HG03457 (cell line): ENCODE measurements at regions not wholly inside any gene's neighbourhood (a gene's known extent, or its start where the extent isn't known, plus 50 kb on each side); places are given as distances from the start of the nearest gene placed in this dataset.

Experiments used
- ATAC-seq: cut with Tn5 transposase; IDR thresholded peaks from one replicate; pipeline ENCODE4 v1.9.1; 2021; ENCODE audit warnings: moderate number of reproducible peaks; ENCODE audit not compliant: unreplicated experiment

DNA sequence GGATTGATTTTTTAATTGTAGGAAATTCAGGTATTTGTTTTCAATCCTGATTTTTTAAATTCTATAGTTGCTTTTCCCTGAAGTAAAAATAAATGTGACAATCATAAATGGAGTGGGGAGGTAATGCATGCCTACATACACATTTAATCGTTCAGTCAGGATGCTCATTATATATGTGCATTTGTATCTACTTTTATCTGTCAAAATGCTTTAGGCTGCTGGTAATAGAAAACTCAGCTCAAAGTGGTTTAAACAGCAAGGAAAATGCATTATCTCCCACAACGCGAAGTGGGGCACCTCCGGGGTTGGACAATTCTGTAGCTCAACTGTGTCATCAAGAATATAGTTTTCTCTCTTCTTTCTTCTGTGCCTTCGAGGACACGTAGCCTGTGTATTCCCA lies 116.4 kb upstream of the SASH1 start:
- no peak for ATAC-seq

GRCh38 chr6:148231572-148231971 lies 111.1 kb upstream of the SASH1 start:
- no peak for ATAC-seq

- ATAC-seq: no peak
Observed at GRCh38 chr6:148235446-148235845, 107.2 kb upstream of the SASH1 start.

DNA sequence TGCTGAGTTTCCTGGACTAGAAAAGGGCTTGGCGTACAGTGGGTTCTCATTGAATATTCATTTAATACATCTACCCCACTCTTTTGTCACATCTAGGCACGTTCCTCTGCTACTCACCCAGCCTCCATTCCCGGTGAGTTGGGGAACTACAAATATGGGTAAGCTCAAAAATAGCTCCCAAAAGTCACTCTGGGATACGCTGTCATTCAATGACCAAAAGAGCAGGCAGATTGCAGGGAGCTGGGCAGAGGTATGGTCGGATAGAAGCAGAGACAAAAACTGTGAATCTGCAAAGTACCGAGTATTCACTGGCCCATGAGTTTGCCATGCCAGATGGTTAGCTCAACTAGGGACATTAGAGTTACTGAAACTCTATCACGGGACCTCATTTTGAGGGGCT lies 103.9 kb upstream of the SASH1 start:
- ATAC-seq: no peak

GRCh38 chr6:148239215-148239614 lies 103.4 kb upstream of the SASH1 start:
- no peak for ATAC-seq

GRCh38 chr6:148239801-148240460 lies 102.7 kb upstream of the SASH1 start:
- ATAC-seq: no peak

GRCh38 chr6:148240461-148240840 lies 102.2 kb upstream of the SASH1 start:
- no peak for ATAC-seq

DNA sequence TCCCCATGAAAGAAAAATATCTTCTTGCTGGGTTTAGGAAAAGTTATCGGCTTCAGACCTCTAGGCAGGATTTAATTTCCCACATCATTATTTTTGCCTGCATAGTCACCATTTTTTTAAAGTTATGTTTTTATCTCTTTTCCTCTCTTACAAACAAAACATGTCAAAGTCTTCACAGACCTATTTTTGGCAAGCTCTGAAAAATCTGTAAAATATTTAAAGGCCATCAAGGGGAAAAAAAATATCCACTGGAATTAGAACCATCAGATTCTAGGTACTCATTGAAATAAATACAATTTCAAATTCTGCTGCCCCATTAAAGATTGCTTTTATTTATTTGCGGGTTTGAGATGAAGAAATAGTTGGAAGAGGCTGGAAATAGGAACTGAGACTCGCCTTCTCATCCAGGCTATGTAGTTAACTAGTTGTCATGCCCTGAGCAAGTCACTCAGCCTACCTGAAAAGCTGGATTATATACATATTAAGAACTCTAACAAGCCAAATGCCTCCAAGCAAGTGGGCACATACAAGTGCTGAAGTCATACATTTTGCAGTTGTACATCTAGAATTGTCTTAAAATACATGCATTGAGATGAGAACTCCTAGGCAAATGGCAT lies 101.7 kb upstream of the SASH1 start:
- no peak for ATAC-seq

GRCh38 chr6:148242180-148242579 lies 100.5 kb upstream of the SASH1 start:
- no peak for ATAC-seq

DNA sequence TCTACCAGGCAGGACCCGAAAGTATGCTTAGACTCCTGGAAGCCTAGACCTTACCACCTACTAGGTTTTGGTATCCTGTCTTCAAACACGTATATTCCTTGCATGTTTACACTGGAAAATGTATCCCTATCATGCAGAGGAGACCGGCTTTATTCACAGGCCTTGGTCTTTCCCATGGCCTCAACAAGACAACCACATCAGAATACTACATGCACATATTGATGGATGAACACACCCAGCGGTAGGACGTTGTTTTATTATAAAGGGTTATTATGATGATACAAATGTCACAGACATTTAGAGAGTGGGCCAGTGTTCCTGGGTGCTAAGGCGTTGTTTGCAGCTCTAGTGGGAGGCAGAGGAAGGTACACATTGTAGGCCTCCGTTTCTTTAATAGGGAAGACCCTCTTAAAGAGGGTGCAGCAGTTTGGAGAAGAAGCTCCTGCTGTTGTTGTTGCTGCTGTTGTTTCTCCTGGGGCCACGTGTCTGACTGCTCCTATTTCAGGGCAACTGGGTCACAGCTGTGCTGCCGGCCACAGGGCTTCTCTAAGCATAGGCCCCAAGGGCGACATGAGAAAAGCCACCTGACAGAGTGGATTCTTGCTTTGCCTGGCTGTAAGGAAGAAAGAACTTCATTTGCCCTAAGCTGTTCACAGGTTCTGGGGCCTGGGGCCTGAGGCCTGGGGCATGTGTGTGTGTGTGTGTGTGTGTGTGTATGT lies 98.3 kb upstream of the SASH1 start:
- ATAC-seq: no peak

GRCh38 chr6:148247386-148248063 lies 95.1 kb upstream of the SASH1 start:
- no peak for ATAC-seq

DNA sequence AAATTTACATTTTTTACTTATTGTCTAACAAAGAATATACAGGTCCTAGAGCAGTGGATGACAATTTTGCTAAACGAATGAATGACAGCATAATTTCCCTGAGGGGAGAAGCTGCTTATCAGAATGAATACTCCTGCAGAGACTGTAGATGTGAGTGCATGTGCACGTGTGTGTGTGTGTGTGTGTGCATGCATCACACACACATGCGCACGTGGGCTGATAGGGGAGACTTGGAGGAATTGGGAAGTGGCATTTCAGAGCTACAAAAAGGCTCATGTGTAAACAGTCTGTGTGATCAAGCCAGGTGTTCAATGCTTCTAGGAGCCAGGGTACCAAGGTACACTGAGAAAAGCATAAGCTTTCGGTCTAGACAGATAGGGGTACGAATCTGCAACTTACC lies 93.5 kb upstream of the SASH1 start:
- no peak for ATAC-seq

DNA sequence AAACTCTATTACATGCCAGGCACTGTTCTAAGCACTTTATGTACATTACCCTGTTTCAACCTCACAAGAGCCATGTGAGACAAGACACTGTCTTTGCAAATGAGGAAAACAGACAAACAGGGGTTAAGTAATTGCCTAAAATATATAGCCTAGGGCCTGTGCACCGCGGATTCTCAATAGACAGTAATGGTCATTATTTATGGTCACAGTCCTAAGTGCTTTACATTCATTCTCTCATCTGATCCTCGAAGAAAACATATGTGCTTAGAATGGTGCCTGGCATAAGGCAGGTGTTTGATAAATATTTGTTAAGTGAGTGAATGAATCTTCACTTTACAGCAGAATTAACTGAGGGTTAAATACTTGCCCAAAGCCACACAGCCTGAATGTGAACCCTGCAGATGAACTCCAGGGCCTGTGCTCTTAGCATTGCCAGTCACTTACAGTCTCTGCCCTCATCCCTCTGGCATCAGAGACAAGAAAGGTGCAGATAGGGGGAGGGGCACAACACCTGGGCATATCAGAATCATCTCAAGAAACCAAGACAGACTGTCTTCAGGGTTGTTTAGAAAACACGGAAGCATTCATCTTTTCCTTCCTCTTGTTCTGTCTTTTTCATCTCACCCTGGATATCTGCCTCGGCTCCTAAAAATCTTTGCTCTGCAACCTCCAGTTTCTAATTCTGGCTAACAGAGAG lies 92.8 kb upstream of the SASH1 start:
- ATAC-seq: no peak

- ATAC-seq: no peak
Observed at GRCh38 chr6:148250975-148251685, 91.5 kb upstream of the SASH1 start.

DNA sequence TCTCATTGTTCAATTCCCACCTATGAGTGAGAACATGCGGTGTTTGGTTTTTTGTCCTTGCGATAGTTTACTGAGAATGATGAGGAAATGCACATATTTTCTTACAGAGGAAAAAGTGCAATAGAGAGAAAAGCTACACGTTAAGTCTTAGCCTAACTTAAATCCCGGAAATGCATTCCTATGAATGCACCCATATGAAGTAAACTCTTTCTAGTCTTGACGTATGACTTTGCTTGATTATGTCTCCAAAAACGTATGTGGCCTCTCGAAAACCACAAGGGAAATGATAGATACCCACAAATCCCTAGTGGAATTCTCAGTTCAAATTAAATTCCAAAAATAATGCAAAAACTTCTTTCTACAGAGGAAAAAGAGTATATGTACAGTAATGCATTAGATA lies 90.7 kb upstream of the SASH1 start:
- ATAC-seq: no peak

GRCh38 chr6:148257810-148258209 lies 84.8 kb upstream of the SASH1 start:
- ATAC-seq: no peak

GRCh38 chr6:148258868-148259267 lies 83.8 kb upstream of the SASH1 start:
- ATAC-seq: no peak

DNA sequence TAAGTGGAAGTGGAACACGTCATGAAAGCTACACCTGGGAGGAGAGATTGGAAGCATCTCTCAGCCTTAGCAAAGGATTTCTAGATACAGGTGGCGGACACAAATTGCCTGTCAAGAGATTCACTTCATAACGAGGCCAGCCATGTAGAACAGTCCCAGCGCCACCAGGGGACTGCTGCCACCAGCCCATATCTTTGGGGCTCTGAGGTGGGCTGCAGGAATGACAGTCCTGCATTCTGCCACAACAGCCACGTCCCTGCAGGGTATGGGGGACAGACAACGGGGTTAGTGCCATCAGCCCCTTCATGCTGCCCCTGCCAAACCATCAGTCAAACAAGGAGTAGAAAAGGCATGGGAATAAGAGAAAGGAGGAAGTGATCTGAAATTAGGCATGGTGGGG lies 81.2 kb upstream of the SASH1 start:
- no peak for ATAC-seq

DNA sequence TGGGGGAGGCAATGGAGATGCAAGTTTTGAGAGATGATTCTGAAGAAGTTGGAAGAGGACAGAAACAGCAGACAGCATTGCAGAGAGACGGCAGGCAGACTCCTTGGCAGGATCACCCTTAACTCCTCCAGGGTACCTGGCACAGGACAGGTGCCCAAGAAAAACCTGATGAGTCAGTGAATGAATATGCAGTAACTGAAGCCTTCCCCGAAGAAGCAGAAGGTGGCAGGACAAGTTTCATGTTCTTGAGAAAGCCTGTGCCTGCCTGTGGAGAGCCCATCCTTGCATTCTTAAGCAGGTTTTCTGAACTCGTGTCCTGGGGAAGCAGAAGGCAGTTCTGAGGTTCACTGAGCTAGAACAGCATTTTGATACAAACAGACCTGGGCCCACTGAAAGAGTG lies 79.6 kb upstream of the SASH1 start:
- no peak for ATAC-seq

DNA sequence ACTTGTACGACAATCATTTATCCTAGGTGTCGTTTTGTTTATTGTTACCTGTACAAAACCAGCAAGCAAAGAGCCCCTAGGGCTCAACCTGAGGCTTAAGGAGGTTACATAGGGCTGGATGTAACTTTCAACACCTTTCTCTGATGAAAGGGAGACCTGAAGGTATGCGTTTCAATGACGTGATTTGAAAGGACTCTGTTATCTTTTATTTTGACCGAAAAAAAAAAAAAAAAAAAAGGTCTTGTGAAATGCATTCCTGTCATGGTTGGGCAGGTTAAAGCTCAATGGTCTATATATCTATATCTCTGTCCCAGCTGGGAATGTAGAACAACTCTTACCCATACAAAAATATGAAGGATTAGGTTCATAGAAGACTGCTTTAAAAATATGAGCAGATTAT lies 78.7 kb upstream of the SASH1 start:
- no peak for ATAC-seq

DNA sequence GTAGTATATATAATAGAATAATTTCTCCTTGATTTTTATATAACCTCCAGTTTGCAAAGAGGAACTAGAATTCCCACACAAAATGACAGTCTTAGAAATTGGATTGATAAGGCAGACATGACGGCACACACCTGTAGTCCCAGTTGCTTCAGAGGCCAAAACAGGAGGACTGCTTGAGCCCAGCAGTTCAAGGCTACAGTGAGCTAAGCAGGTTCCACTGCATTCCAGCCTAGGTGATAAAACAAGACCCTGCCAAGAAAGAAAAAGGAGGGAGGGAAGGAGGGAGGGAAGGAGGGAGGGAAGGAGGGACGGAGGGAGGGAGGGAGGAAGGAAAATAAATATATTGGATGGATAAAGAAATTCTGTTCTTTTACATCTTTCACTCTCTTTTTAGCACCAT lies 77.6 kb upstream of the SASH1 start:
- ATAC-seq: no peak
